Ishikawa (cell line): ENCODE measurements at regions not wholly inside any gene's neighbourhood (a gene's known extent, or its start where the extent isn't known, plus 50 kb on each side); places are given as distances from the start of the nearest gene placed in this dataset.

Source experiments
- CEBPB ChIP-seq: IDR thresholded peaks from 2 replicates; pipeline ENCODE4 v1.6.1; 2012
- EGR1 ChIP-seq: IDR thresholded peaks from 2 replicates; pipeline ENCODE4 v1.6.1; 2012
- EP300 ChIP-seq: IDR thresholded peaks from 2 replicates; pipeline ENCODE4 v1.6.1; 2012; ENCODE audit warnings: borderline replicate concordance
- FOXM1 ChIP-seq: IDR thresholded peaks from 2 replicates; pipeline ENCODE4 v1.6.1; 2012; ENCODE audit warnings: low read depth, borderline replicate concordance
- RAD21 ChIP-seq: IDR thresholded peaks from 2 replicates; pipeline ENCODE4 v1.6.1; 2012; ENCODE audit warnings: low read depth
- TAF1 ChIP-seq: IDR thresholded peaks from 2 replicates; pipeline ENCODE4 v1.6.1; 2012; ENCODE audit warnings: low read depth, mild to moderate bottlenecking
- TCF12 ChIP-seq: IDR thresholded peaks from 2 replicates; pipeline ENCODE4 v1.6.1; 2012; ENCODE audit warnings: low read depth
- TEAD4 ChIP-seq: IDR thresholded peaks from 2 replicates; pipeline ENCODE4 v1.6.1; 2012
- YY1 ChIP-seq: IDR thresholded peaks from 2 replicates; pipeline ENCODE4 v1.6.1; 2012; ENCODE audit warnings: low read depth
- TF ChIP-seq, protein P1 (sequence below): IDR thresholded peaks from 2 replicates; pipeline ENCODE4 v1.6.1; 2012; ENCODE audit warnings: low read depth, mild to moderate bottlenecking
- TF ChIP-seq, protein P2 (sequence below): IDR thresholded peaks from 2 replicates; pipeline ENCODE4 v1.6.1; 2012
- TF ChIP-seq, protein P3 (sequence below): IDR thresholded peaks from 2 replicates; pipeline ENCODE4 v1.6.1; 2012

DNA sequence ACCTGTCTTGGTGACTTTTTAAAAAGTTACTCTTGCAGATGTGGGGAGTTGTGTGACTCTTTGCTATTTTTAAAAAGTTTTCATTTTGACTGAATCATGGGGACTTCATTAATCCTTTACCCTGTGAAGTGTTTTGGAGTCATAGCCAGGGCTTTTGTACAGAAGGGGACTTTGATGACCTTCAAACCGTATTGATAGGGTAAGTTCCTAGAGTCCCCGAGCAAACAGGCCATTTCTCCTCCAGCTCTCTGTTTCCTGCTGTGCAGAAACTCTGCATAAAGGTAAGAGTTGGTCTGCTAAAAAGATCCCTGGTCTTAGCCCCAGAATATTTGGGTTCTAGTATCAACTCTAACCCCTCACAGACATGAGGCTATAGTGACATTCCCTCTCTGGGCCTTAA, 170.8 kb upstream of the BCL6 start:
- no peak for TF ChIP-seq EP300
- no peak for TF ChIP-seq YY1
- no peak for TF ChIP-seq CEBPB
- TF ChIP-seq TAF1, result no peak
- no peak for TF ChIP-seq RAD21
- no peak for TF ChIP-seq FOXM1
- TF ChIP-seq, protein P1, sequence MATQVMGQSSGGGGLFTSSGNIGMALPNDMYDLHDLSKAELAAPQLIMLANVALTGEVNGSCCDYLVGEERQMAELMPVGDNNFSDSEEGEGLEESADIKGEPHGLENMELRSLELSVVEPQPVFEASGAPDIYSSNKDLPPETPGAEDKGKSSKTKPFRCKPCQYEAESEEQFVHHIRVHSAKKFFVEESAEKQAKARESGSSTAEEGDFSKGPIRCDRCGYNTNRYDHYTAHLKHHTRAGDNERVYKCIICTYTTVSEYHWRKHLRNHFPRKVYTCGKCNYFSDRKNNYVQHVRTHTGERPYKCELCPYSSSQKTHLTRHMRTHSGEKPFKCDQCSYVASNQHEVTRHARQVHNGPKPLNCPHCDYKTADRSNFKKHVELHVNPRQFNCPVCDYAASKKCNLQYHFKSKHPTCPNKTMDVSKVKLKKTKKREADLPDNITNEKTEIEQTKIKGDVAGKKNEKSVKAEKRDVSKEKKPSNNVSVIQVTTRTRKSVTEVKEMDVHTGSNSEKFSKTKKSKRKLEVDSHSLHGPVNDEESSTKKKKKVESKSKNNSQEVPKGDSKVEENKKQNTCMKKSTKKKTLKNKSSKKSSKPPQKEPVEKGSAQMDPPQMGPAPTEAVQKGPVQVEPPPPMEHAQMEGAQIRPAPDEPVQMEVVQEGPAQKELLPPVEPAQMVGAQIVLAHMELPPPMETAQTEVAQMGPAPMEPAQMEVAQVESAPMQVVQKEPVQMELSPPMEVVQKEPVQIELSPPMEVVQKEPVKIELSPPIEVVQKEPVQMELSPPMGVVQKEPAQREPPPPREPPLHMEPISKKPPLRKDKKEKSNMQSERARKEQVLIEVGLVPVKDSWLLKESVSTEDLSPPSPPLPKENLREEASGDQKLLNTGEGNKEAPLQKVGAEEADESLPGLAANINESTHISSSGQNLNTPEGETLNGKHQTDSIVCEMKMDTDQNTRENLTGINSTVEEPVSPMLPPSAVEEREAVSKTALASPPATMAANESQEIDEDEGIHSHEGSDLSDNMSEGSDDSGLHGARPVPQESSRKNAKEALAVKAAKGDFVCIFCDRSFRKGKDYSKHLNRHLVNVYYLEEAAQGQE, result no peak
- TF ChIP-seq, protein P2, sequence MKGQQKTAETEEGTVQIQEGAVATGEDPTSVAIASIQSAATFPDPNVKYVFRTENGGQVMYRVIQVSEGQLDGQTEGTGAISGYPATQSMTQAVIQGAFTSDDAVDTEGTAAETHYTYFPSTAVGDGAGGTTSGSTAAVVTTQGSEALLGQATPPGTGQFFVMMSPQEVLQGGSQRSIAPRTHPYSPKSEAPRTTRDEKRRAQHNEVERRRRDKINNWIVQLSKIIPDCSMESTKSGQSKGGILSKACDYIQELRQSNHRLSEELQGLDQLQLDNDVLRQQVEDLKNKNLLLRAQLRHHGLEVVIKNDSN, result no peak
- no peak for TF ChIP-seq TEAD4
- TF ChIP-seq, protein P3, sequence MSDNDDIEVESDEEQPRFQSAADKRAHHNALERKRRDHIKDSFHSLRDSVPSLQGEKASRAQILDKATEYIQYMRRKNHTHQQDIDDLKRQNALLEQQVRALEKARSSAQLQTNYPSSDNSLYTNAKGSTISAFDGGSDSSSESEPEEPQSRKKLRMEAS, result no peak
- no peak for TF ChIP-seq EGR1
- TF ChIP-seq TCF12, result no peak
